Mesenchymal stem cell (in vitro differentiated cells and primary cell): ENCODE measurements at regions not wholly inside any gene's neighbourhood (a gene's known extent, or its start where the extent isn't known, plus 50 kb on each side); places are given as distances from the start of the nearest gene placed in this dataset.
A peak's percentile ranks its signal among the peaks of the same experiment; 100 is the strongest.

Experiments used
- DNase-seq: peaks from one replicate; pipeline ENCODE4 v3.0.0-alpha.2; 2013
- H2AFZ ChIP-seq: one replicate; pipeline ENCODE4 v1.6.1; 2013; ENCODE audit warnings: low read depth, mild to moderate bottlenecking, control low read depth, inconsistent platforms, low read length, moderate library complexity
- H2AK5ac ChIP-seq: 2 replicates; pipeline ENCODE4 v1.6.1; 2013; ENCODE audit warnings: low read length, moderate library complexity, mild to moderate bottlenecking, inconsistent platforms; ENCODE audit not compliant: severe bottlenecking
- H2BK120ac ChIP-seq: one replicate; pipeline ENCODE4 v1.6.1; 2013; ENCODE audit warnings: low read depth, mild to moderate bottlenecking, inconsistent platforms, low read length, moderate library complexity
- H2BK12ac ChIP-seq, 2 experiments: one replicate each; pipeline ENCODE4 v1.6.1; 2013; ENCODE audit warnings: inconsistent platforms in 2 of 2, low read length in 2 of 2, mild to moderate bottlenecking in 2 of 2, moderate library complexity in 2 of 2, control low read depth in 1 of 2
- H2BK15ac ChIP-seq: one replicate; pipeline ENCODE4 v1.6.1; 2013; ENCODE audit warnings: mild to moderate bottlenecking, low read depth, inconsistent platforms; ENCODE audit not compliant: poor library complexity, severe bottlenecking
- H2BK5ac ChIP-seq: 2 replicates; pipeline ENCODE4 v1.6.1; 2013; ENCODE audit warnings: low read depth, mild to moderate bottlenecking, low read length, control low read depth, inconsistent platforms; ENCODE audit not compliant: poor library complexity, severe bottlenecking
- H3K14ac ChIP-seq, 2 experiments: one replicate each; pipeline ENCODE4 v1.6.1; 2013; ENCODE audit warnings: inconsistent platforms in 2 of 2, low read length in 2 of 2, control low read depth in 1 of 2, mild to moderate bottlenecking in 1 of 2, moderate library complexity in 1 of 2
- H3K18ac ChIP-seq, 2 experiments: one replicate each; pipeline ENCODE4 v1.6.1; 2013; ENCODE audit warnings: inconsistent platforms in 2 of 2, low read length in 2 of 2, control low read depth in 1 of 2, low read depth in 1 of 2, mild to moderate bottlenecking in 1 of 2
- H3K23ac ChIP-seq, 2 experiments: one replicate each; pipeline ENCODE4 v1.6.1; 2013; ENCODE audit warnings: inconsistent platforms in 2 of 2, low read length in 2 of 2, mild to moderate bottlenecking in 2 of 2, moderate library complexity in 2 of 2, control low read depth in 1 of 2
- H3K27ac ChIP-seq: 2 replicates; pipeline ENCODE4 v1.5.1; 2013; ENCODE audit warnings: mild to moderate bottlenecking, moderate library complexity, low read length, control low read depth, inconsistent platforms; ENCODE audit not compliant: poor library complexity, severe bottlenecking
- H3K27me3 ChIP-seq, 2 experiments: 2 replicates each; pipeline versions ENCODE4 v1.6.1 to v1.7.0; 2013; ENCODE audit warnings: low read length in 2 of 2, mild to moderate bottlenecking in 2 of 2, moderate library complexity in 2 of 2, control low read depth in 1 of 2, inconsistent platforms in 1 of 2; ENCODE audit not compliant: control insufficient read depth in 1 of 2, insufficient read depth in 1 of 2
- H3K36me3 ChIP-seq, 2 experiments: 2 replicates each; pipeline versions ENCODE4 v1.6.1 to v1.7.0; 2013; ENCODE audit warnings: low read length in 2 of 2, control low read depth in 1 of 2, inconsistent platforms in 1 of 2, low read depth in 1 of 2, mild to moderate bottlenecking in 1 of 2; ENCODE audit not compliant: insufficient read depth in 2 of 2, control insufficient read depth in 1 of 2
- H3K4ac ChIP-seq, 2 experiments: one replicate each; pipeline ENCODE4 v1.6.1; 2013; ENCODE audit warnings: inconsistent platforms in 2 of 2, low read length in 2 of 2, mild to moderate bottlenecking in 2 of 2, moderate library complexity in 2 of 2, control low read depth in 1 of 2, low read depth in 1 of 2
- H3K4me1 ChIP-seq: 2 replicates; pipeline ENCODE4 v1.6.1; 2013; ENCODE audit warnings: low read depth, low read length, control low read depth; ENCODE audit not compliant: control insufficient read depth, insufficient read depth
- H3K4me2 ChIP-seq: 2 replicates; pipeline ENCODE4 v1.6.1; 2013; ENCODE audit warnings: low read length, mild to moderate bottlenecking, inconsistent platforms; ENCODE audit not compliant: poor library complexity, severe bottlenecking
- H3K4me3 ChIP-seq, 2 experiments: 2 replicates each; pipeline versions ENCODE4 v1.5.1 to v1.7.0; 2013; ENCODE audit warnings: low read length in 2 of 2, mild to moderate bottlenecking in 2 of 2, control low read depth in 1 of 2, low read depth in 1 of 2; ENCODE audit not compliant: insufficient read depth in 1 of 2
- H3K79me1 ChIP-seq: replicated peaks from 2 replicates; pipeline ENCODE4 v1.6.1; 2013; ENCODE audit warnings: mild to moderate bottlenecking, control low read depth, low read length, inconsistent platforms; ENCODE audit not compliant: poor library complexity, severe bottlenecking
- H3K9ac ChIP-seq: 2 replicates; pipeline ENCODE4 v1.7.0; 2013; ENCODE audit warnings: mild to moderate bottlenecking, low read length, moderate library complexity
- H3K9me3 ChIP-seq: 2 replicates; pipeline ENCODE4 v1.7.0; 2013; ENCODE audit warnings: mild to moderate bottlenecking, low read length; ENCODE audit not compliant: control insufficient read depth
- H4K8ac ChIP-seq: one replicate; pipeline ENCODE4 v1.6.1; 2013; ENCODE audit warnings: inconsistent platforms, mild to moderate bottlenecking, low read length, moderate library complexity
- H4K91ac ChIP-seq: one replicate; pipeline ENCODE4 v1.6.1; 2013; ENCODE audit warnings: mild to moderate bottlenecking, low read length, inconsistent platforms
- WGBS: methylation state at CpG from one replicate; pipeline ENCODE4 v1.1.7; 2013; ENCODE audit warnings: mixed read lengths; 5-methylcytosine and 5-hydroxymethylcytosine counted together

DNA sequence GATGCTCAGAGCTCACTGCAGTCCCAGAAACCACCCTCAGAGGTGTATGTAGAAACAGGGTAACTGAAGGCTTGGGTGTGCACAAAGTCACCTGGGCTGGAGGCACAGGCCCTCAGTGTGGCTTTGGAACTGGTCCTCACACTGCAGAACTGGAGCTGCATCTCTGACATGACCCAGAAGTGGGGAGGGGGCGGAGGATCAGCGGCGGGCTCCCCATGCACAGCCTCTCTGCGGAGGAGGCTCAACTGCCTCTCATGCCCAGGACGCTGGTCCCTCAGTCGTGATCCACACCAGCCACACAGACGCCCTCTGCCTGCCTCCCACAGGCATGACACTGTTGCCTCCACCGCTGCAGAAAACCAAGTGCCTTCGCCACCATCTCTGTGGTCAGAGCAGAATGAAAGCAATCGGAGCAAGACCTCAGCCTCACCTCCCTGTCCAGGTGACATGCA is 73.7 kb downstream of the TM2D3 start:
- Histone ChIP-seq H3K4me3 (no peak overlapping the region), H3K4ac (no peak overlapping the region), H3K36me3 (no peaks in the 10 kb centered on the region), H3K4me1 (no peaks in the 10 kb centered on the region), H2AK5ac (no peak overlapping the region), H3K79me1 (no peaks in the 10 kb centered on the region), H3K9me3 (peaks cover 4% of the 10 kb centered on the region), H3K4me2 (no peak overlapping the region), H2BK120ac (no peak overlapping the region), H2BK12ac (no peak overlapping the region), H4K91ac (no peak overlapping the region), H3K14ac (no peak overlapping the region), H3K23ac (no peak overlapping the region), H2AFZ (no peak overlapping the region), H2BK15ac (no peak overlapping the region), H3K27ac (no peak overlapping the region), H3K18ac (no peak overlapping the region), H3K27me3 (peaks cover 3 to 15% of the 10 kb centered on the region in 2 experiments), H2BK5ac (no peak overlapping the region), H4K8ac (no peak overlapping the region), H3K9ac (no peak overlapping the region)
- peak; percentile 21 for DNase-seq
- 57% methylated on average over 10 of the region's 10 CpGs for WGBS

DNA sequence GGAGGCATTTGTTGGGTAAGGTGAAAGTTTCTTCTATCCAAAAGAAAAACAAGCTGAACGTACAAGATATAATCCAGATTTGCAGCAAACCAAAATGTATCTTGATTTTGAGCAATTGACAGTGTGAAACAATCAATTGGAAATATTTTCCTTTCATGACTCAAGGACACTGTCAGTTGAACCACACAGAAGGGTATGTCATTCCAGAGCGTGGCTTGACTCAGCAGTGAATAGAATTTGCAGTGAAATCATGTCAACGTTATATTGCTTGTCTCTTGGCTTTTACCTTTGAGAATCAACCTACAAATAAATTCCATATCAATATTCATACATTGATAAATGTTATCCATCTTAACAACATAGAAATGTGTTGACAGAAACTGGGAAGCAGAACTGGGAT is 78.2 kb downstream of the TM2D3 start:
- Histone ChIP-seq H3K4ac (no peak overlapping the region), H3K18ac (no peak overlapping the region), H3K36me3 (no peaks in the 10 kb centered on the region), H3K9ac (no peak overlapping the region), H2BK12ac (no peak overlapping the region), H2BK120ac (no peak overlapping the region), H3K9me3 (no peaks in the 10 kb centered on the region), H2AK5ac (no peak overlapping the region), H3K14ac (no peak overlapping the region), H3K4me1 (no peaks in the 10 kb centered on the region), H4K8ac (no peak overlapping the region), H2AFZ (no peak overlapping the region), H3K79me1 (no peaks in the 10 kb centered on the region), H2BK5ac (no peak overlapping the region), H3K27me3 (peaks cover 4 to 11% of the 10 kb centered on the region in 2 experiments), H3K27ac (no peak overlapping the region), H3K4me2 (no peak overlapping the region), H4K91ac (no peak overlapping the region), H3K4me3 (no peak overlapping the region), H3K23ac (no peak overlapping the region), H2BK15ac (no peak overlapping the region)
- no peak for DNase-seq
- 63% methylated on average over 3 of the region's 3 CpGs for WGBS

DNA sequence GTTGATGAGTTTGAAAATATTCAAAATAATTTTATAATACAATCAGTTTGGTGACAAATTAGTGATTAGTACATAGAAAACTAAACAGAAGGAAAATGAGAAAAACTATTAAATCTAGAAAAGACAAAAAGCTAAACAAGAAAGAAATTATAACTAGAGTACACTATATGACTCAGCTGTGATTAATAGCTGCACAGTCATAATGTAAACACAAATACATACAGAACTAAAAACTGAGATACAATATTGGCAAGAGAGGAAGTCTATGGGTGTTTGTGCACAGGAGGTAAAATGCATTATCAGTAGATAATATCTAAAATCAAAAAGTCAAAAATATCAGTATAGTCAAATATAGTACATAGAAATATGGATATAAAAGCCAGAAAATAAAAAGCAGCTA is 80.7 kb upstream of the PCSK6 start:
- Histone ChIP-seq H3K18ac (no peak overlapping the region), H3K27ac (no peak overlapping the region), H4K91ac (no peak overlapping the region), H2BK15ac (no peak overlapping the region), H4K8ac (no peak overlapping the region), H3K79me1 (no peaks in the 10 kb centered on the region), H3K4me2 (no peak overlapping the region), H2BK120ac (no peak overlapping the region), H3K23ac (no peak overlapping the region), H2AK5ac (no peak overlapping the region), H3K36me3 (no peaks in the 10 kb centered on the region), H2BK5ac (no peak overlapping the region), H2AFZ (no peak overlapping the region), H3K14ac (no peak overlapping the region), H3K27me3 (peaks cover 4 to 9% of the 10 kb centered on the region in 2 experiments), H3K4me3 (no peak overlapping the region), H3K4ac (no peak overlapping the region), H3K9ac (no peak overlapping the region), H2BK12ac (no peak overlapping the region), H3K4me1 (no peaks in the 10 kb centered on the region), H3K9me3 (no peaks in the 10 kb centered on the region)
- DNase-seq: no peak

DNA sequence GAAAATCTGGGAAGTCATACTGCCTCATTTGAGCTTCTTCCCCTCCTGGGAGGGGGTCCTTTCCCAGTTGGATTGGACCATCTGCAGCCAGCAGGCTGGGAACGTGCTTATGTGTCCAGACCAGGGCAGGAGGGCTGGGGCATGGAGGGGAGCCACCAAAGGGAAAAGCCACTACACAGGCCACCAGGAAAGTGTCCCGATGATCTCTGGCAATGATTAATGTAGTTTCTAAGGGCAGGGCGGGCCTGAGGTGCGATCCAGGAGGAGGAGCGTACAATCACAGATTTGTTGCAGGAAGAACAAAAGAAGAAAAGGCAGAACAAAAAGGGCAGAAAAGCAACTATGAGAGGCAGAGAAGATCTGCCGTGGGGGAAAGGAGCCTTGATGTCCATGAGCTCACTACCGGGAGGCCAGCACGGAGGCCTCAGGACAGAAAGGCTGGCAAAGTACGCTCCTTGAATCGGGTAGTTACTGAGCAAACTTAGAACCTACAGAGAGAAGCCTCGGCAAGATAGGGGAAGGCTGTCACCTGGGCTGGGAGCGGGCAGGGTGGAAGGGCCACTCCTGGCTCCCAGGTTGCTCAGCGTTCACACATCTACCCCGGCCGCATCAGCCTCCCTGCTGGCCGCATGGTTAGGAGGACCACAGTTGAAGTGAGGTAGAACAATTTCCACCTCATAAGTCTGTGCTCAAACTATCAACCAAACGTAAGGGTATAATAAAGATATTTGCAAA is 79.5 kb upstream of the PCSK6 start:
- Histone ChIP-seq H3K18ac (peak overlapping the region in 1 of 2 experiments; percentile 21), H3K9me3 (no peaks in the 10 kb centered on the region), H3K36me3 (no peaks in the 10 kb centered on the region), H3K4me1 (no peaks in the 10 kb centered on the region), H2BK12ac (no peak overlapping the region), H3K9ac (no peak overlapping the region), H2BK5ac (no peak overlapping the region), H2AK5ac (no peak overlapping the region), H2AFZ (no peak overlapping the region), H2BK120ac (no peak overlapping the region), H4K91ac (no peak overlapping the region), H3K27ac (no peak overlapping the region), H3K23ac (no peak overlapping the region), H3K4me3 (no peak overlapping the region), H2BK15ac (no peak overlapping the region), H4K8ac (no peak overlapping the region), H3K14ac (no peak overlapping the region), H3K4me2 (no peak overlapping the region), H3K79me1 (no peaks in the 10 kb centered on the region), H3K27me3 (peaks cover 4 to 14% of the 10 kb centered on the region in 2 experiments), H3K4ac (no peak overlapping the region)
- 91% methylated on average over 16 of the region's 17 CpGs for WGBS
- no peak for DNase-seq
